ENCODE measurements at regions not wholly inside any gene's neighbourhood (a gene's known extent, or its start where the extent isn't known, plus 50 kb on each side); places are given as distances from the start of the nearest gene placed in this dataset.
"Not testable (repeated sequence)": the region's sequence is repeated elsewhere in the genome, so short reads cannot be mapped to it uniquely, and the experiment has no call there.

GRCh38 chr9:93879662-93880407, 75.3 kb downstream of the BARX1 start:
- DNase-seq (ENCODE audit: low spot score): not testable (repeated sequence)

- no peak for DNase-seq (ENCODE audit: low spot score)
These were observed 79.8 kb downstream of the BARX1 start for GRCh38 chr9:93875330-93875729.

- DNase-seq (ENCODE audit: low spot score): no peak
These were observed 80.9 kb downstream of the BARX1 start for GRCh38 chr9:93874242-93874641.

- DNase-seq (ENCODE audit: low spot score): no peak
These were observed 83.9 kb downstream of the BARX1 start for GRCh38 chr9:93871286-93871685.

GRCh38 chr9:93869863-93870262, 85.3 kb downstream of the BARX1 start:
- no peak for DNase-seq (ENCODE audit: low spot score)

GRCh38 chr9:93869088-93869487, 86.1 kb downstream of the BARX1 start:
- DNase-seq (ENCODE audit: low spot score): no peak

GRCh38 chr9:93865716-93866115, 89.4 kb downstream of the BARX1 start:
- DNase-seq (ENCODE audit: low spot score): no peak

- no peak for DNase-seq (ENCODE audit: low spot score)
These were observed 89.9 kb downstream of the BARX1 start for GRCh38 chr9:93865245-93865644.

GRCh38 chr9:93864840-93865239, 90.3 kb downstream of the BARX1 start:
- DNase-seq (ENCODE audit: low spot score): no peak

- DNase-seq (ENCODE audit: low spot score): no peak
These were observed 91.1 kb downstream of the BARX1 start for GRCh38 chr9:93864032-93864431.

- DNase-seq (ENCODE audit: low spot score): no peak
These were observed 92.1 kb downstream of the BARX1 start for GRCh38 chr9:93862877-93863545.

- no peak for DNase-seq (ENCODE audit: low spot score)
These were observed 93.3 kb downstream of the BARX1 start for GRCh38 chr9:93861736-93862358.

- no peak for DNase-seq (ENCODE audit: low spot score)
These were observed 94.2 kb downstream of the BARX1 start for GRCh38 chr9:93860694-93861658.

GRCh38 chr9:93859431-93860215, 95.5 kb downstream of the BARX1 start:
- no peak for DNase-seq (ENCODE audit: low spot score)

GRCh38 chr9:93857528-93857927, 97.6 kb downstream of the BARX1 start:
- DNase-seq (ENCODE audit: low spot score): no peak

- DNase-seq (ENCODE audit: low spot score): no peak
These were observed 102.4 kb downstream of the BARX1 start for GRCh38 chr9:93852728-93853127.

- no peak for DNase-seq (ENCODE audit: low spot score)
These were observed 108.8 kb downstream of the BARX1 start for GRCh38 chr9:93846349-93846748.

- no peak for DNase-seq (ENCODE audit: low spot score)
These were observed 111.8 kb downstream of the BARX1 start for GRCh38 chr9:93843396-93843795.

- DNase-seq (ENCODE audit: low spot score): no peak
These were observed 124.5 kb downstream of the BARX1 start for GRCh38 chr9:93830606-93831005.

GRCh38 chr9:93830012-93830596, 125.1 kb downstream of the BARX1 start:
- no peak for DNase-seq (ENCODE audit: low spot score)
